Bone marrow (tissue), 2 donors: ENCODE measurements at regions not wholly inside any gene's neighbourhood (a gene's known extent, or its start where the extent isn't known, plus 50 kb on each side); places are given as distances from the start of the nearest gene placed in this dataset.
A peak's percentile ranks its signal among the peaks of the same experiment; 100 is the strongest.
"Not testable (repeated sequence)": the region's sequence is repeated elsewhere in the genome, so short reads cannot be mapped to it uniquely, and the experiment has no call there.

Source experiments
- DNase-seq, 2 donors: peaks; one replicate each; lab custom pipeline; 2025; lab: John Stamatoyannopoulos, UW

GRCh38 chr3:4897765-4898453 lies 81.3 kb upstream of the BHLHE40 start:
- no peak for DNase-seq

- DNase-seq: no peak
Observed at GRCh38 chr3:4898454-4899313, 80.6 kb upstream of the BHLHE40 start.

- DNase-seq: no peak
Observed at GRCh38 chr3:4899710-4900109, 79.5 kb upstream of the BHLHE40 start.

GRCh38 chr3:4900298-4900697 lies 78.9 kb upstream of the BHLHE40 start:
- DNase-seq: no peak

- DNase-seq: peak in 1 of 2 donors; percentile 22
Observed at GRCh38 chr3:4904811-4905695, 74.2 kb upstream of the BHLHE40 start.

GRCh38 chr3:4906107-4906621 lies 73.1 kb upstream of the BHLHE40 start:
- no peak for DNase-seq

GRCh38 chr3:4907050-4907449 lies 72.2 kb upstream of the BHLHE40 start:
- no peak for DNase-seq

GRCh38 chr3:4907643-4908432 lies 71.4 kb upstream of the BHLHE40 start:
- DNase-seq: no peak

GRCh38 chr3:4908433-4909156 lies 70.6 kb upstream of the BHLHE40 start:
- DNase-seq: no peak

GRCh38 chr3:4914464-4914863 lies 64.8 kb upstream of the BHLHE40 start:
- no peak for DNase-seq

- not testable (repeated sequence) for DNase-seq
Observed at GRCh38 chr3:4921589-4921988, 57.6 kb upstream of the BHLHE40 start.

- DNase-seq: no peak
Observed at GRCh38 chr3:4926892-4927291, 52.3 kb upstream of the BHLHE40 start.

- no peak for DNase-seq
Observed at GRCh38 chr3:4928277-4928789, 50.9 kb upstream of the BHLHE40 start.
